ENCODE measurements at regions not wholly inside any gene's neighbourhood (a gene's known extent, or its start where the extent isn't known, plus 50 kb on each side); places are given as distances from the start of the nearest gene placed in this dataset.

GRCh38 chr12:126086242-126086641, 1021.0 kb downstream of the AACS start:
- no peak for TF ChIP-seq ZFX (IDR thresholded peaks at IDR 0.05)
- no peak for TF ChIP-seq CTCF (conservative IDR thresholded peaks at IDR 0.05)

GRCh38 chr12:126087692-126088091, 1022.5 kb downstream of the AACS start:
- no peak overlapping the region for H3K27ac ChIP-seq
- TF ChIP-seq CTCF (conservative IDR thresholded peaks at IDR 0.05) (no peak), ZFX (IDR thresholded peaks at IDR 0.05) (no peak)

More at GRCh38 chr12:126086242-126086641, 1021.0 kb downstream of the AACS start:
- no peak overlapping the region for H3K27ac ChIP-seq

GRCh38 chr12:126093908-126094307, 1028.7 kb downstream of the AACS start:
- TF ChIP-seq ZFX (IDR thresholded peaks at IDR 0.05) = no peak
- no peak overlapping the region for H3K27ac ChIP-seq

GRCh38 chr12:126095748-126096510, 1030.7 kb downstream of the AACS start:
- no peak overlapping the region for H3K27ac ChIP-seq
- TF ChIP-seq ZFX (IDR thresholded peaks at IDR 0.05) (no peak), CTCF (conservative IDR thresholded peaks at IDR 0.05) (no peak)

GRCh38 chr12:126106706-126107105, 1041.5 kb downstream of the AACS start:
- TF ChIP-seq ZFX (IDR thresholded peaks at IDR 0.05) = no peak
- TF ChIP-seq CTCF (conservative IDR thresholded peaks at IDR 0.05) = no peak
- H3K27ac ChIP-seq = no peak overlapping the region

- no peak overlapping the region for H3K27ac ChIP-seq
- TF ChIP-seq CTCF (conservative IDR thresholded peaks at IDR 0.05) = no peak
- no peak for TF ChIP-seq ZFX (IDR thresholded peaks at IDR 0.05)
Observed at GRCh38 chr12:126107659-126108058, 1042.4 kb downstream of the AACS start.

- H3K27ac ChIP-seq = no peak overlapping the region
- no peak for TF ChIP-seq CTCF (conservative IDR thresholded peaks at IDR 0.05)
Observed at GRCh38 chr12:126108247-126108646, 1043.0 kb downstream of the AACS start.

- H3K27ac ChIP-seq = no peak overlapping the region
- no peak for TF ChIP-seq CTCF (conservative IDR thresholded peaks at IDR 0.05)
- no peak for TF ChIP-seq ZFX (IDR thresholded peaks at IDR 0.05)
Observed at GRCh38 chr12:126112141-126112540, 1046.9 kb downstream of the AACS start.
